Muscle of leg (tissue), 3 donors: ENCODE measurements at regions not wholly inside any gene's neighbourhood (a gene's known extent, or its start where the extent isn't known, plus 50 kb on each side); places are given as distances from the start of the nearest gene placed in this dataset.

Source experiments
- DNase-seq: peaks from one replicate; pipeline ENCODE4 v3.0.0; 2013
- H3K27ac ChIP-seq: one replicate; pipeline ENCODE4 v1.5.1; 2013; ENCODE audit warnings: mild to moderate bottlenecking, low read length, control low read depth
- H3K27me3 ChIP-seq: one replicate; pipeline ENCODE4 v1.6.1; 2013; ENCODE audit warnings: low read length; ENCODE audit not compliant: control insufficient read depth, insufficient read depth
- H3K36me3 ChIP-seq: one replicate; pipeline ENCODE4 v1.6.1; 2013; ENCODE audit warnings: low read length; ENCODE audit not compliant: control insufficient read depth, insufficient read depth
- H3K4me1 ChIP-seq: one replicate; pipeline ENCODE4 v1.6.1; 2013; ENCODE audit warnings: low read length; ENCODE audit not compliant: control insufficient read depth, insufficient read depth
- H3K4me3 ChIP-seq: one replicate; pipeline ENCODE4 v1.5.1; 2013; ENCODE audit warnings: low read length, control low read depth
- H3K9me3 ChIP-seq: replicated peaks from 2 replicates; pipeline ENCODE4 v1.6.1; 2013; ENCODE audit warnings: low read depth, low read length; ENCODE audit not compliant: control insufficient read depth
- WGBS: methylation state at CpG from one replicate; pipeline ENCODE4 v1.1.5; 2013; ENCODE audit warnings: missing lambda C conversion rate; ENCODE audit not compliant: insufficient coverage; 5-methylcytosine and 5-hydroxymethylcytosine counted together

DNA sequence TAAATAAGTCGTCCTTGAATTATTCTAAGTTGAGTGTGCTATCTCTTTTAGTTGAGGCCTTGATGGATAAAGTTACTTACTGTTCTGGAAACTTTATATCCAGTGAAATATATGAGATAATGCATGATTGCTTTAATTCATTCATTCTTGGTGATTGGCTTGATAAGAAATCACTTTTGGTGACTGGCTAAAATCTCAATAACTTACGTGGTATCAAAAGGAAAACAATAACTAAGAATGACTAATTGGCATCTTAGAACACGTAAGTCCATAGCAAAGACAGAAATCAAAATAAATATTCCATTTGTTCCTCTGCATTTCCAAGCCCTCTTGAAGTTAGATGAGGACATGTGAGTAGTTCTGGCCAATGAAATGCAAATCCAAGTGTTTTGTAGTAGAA is 251.6 kb downstream of the NUP35 start:
- no CpG with 5 or more reads among the region's 3 CpGs for WGBS
- H3K4me1 ChIP-seq: no peaks in the 10 kb centered on the region
- no peaks in the 10 kb centered on the region for H3K9me3 ChIP-seq
- H3K36me3 ChIP-seq: no peaks in the 10 kb centered on the region
- no peak overlapping the region for H3K27ac ChIP-seq
- H3K4me3 ChIP-seq: no peak overlapping the region
- DNase-seq: no peak
- H3K27me3 ChIP-seq: no peaks in the 10 kb centered on the region

DNA sequence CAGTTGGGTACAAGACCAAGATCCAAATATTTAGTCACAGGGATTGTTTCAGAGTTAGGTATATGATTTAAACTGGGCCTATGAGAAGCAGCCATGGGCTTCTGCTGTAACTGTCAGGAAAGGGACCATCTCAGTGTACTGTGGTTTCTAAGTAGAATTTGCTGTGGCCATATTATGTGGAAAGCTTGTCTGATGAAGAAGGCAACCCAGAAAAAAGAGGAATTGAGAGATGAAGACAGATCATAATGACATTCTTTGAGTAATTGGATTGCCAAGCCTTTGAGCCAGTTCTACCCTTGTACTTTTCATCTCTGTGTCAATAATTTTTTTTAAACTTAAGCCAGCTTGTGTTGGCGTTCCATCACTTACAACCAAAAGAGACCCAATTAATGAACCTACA is 259.6 kb downstream of the NUP35 start:
- H3K4me3 ChIP-seq: no peak overlapping the region
- no CpG with 5 or more reads among the region's 1 CpG for WGBS

DNA sequence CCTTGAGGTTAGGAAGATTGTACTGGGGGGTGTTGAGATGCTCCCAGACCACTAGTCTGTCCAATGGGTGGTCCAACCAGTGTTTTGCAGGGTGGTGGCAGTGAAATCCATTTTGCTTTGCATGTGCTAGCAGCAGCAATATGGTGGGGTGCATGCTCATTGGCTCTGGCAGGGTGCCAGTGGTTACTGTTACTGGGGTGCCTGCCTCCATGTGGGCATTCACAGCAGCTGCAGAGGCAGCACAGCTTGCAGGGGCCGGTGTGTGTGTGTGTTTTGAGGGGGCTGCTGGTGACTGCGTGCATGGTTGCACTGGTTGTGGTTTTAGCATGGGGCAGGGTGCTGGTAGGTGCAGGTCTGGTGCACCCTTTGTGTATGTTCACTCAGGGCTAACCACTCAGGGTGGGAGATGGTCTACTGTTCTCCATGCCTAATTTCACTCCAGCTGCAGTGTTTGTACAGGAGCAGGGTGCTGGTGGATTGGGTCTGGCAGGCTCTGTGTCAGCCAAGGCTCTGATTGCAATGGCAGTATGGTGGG is 265.4 kb downstream of the NUP35 start:
- 90% methylated on average over 2 of the region's 2 CpGs for WGBS
- peaks cover 4% of the 10 kb centered on the region for H3K9me3 ChIP-seq
- no peaks in the 10 kb centered on the region for H3K27me3 ChIP-seq

More for the DNA sequence above, 259.6 kb downstream of the NUP35 start:
- peaks cover 2% of the 10 kb centered on the region for H3K9me3 ChIP-seq
- DNase-seq: no peak
- no peaks in the 10 kb centered on the region for H3K36me3 ChIP-seq
- H3K4me1 ChIP-seq: no peaks in the 10 kb centered on the region
- no peak overlapping the region for H3K27ac ChIP-seq
- no peaks in the 10 kb centered on the region for H3K27me3 ChIP-seq

DNA sequence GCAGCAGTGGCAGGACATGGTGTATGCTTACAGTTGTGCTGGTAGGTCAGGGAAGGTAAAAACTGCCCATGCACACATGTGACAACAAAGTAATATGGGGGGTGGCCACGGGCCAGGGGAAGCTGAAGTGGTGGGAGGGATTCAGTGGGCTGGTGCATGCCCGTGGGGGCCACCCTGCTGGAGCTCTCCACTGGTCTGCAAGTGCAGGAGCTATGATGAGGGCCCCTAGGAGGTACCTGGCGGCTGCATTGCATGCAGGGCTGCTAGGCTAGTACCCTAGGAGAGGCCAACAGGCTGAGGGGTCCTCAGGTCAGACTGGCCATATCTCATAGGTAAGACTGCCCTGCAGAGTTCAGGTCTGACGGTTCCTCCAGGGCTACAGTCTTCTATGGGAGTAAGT is 265.9 kb downstream of the NUP35 start:
- Histone ChIP-seq H3K9me3 (peaks cover 4% of the 10 kb centered on the region), H3K27me3 (no peaks in the 10 kb centered on the region), H3K36me3 (no peaks in the 10 kb centered on the region), H3K27ac (no peak overlapping the region), H3K4me3 (no peak overlapping the region), H3K4me1 (no peaks in the 10 kb centered on the region)
- no peak for DNase-seq
- WGBS: 88% methylated on average over 3 of the region's 4 CpGs

More for the DNA sequence above, 265.4 kb downstream of the NUP35 start:
- Histone ChIP-seq H3K27ac (no peak overlapping the region), H3K36me3 (no peaks in the 10 kb centered on the region), H3K4me3 (no peak overlapping the region), H3K4me1 (no peaks in the 10 kb centered on the region)
- no peak for DNase-seq

DNA sequence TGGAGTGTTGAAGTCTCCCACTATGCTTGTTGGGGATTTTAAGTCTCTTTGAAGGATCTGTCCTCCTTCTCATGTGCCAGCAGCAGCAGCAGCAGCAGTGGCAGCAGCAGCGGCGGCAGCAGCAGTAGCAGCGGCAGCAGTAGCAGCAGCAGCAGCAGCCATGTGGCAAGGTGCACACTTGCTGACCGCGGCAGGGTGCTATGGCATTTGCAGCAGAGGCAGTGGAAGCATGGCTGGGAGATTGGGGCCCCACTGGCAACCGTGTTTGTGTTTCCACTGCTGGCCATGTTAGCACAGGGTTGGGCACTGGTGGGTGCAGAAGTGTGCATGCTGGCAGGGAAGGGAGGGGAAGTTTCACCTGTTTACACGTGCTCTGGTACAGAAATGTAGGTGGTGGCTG is 280.1 kb downstream of the NUP35 start:
- no peaks in the 10 kb centered on the region for H3K4me1 ChIP-seq

DNA sequence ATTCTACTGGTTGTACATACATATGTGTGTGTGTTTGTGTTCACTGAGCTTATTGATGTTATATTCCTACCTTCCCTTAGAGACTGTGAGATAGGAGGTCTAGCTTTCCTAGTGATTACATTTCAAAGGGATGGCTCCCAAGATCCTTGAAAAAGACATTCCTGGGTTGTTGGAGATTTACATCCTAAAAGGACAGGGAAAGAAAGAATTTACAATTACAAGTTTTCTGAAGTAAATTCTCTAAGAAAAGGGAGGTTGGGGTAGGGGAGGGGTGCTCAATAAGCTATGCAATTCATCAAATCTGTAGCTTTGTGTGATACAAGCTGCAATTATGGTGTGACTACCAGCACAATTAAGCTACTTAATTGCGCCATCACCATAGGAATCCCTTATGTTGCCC is 284.3 kb downstream of the NUP35 start:
- Histone ChIP-seq H3K27me3 (no peaks in the 10 kb centered on the region), H3K27ac (no peak overlapping the region)

More for the DNA sequence above, 280.1 kb downstream of the NUP35 start:
- Histone ChIP-seq H3K4me3 (no peak overlapping the region), H3K36me3 (no peaks in the 10 kb centered on the region), H3K27ac (no peak overlapping the region), H3K27me3 (no peaks in the 10 kb centered on the region), H3K9me3 (peaks cover 2% of the 10 kb centered on the region)
- DNase-seq: no peak
- 95% methylated on average over 7 of the region's 7 CpGs for WGBS

DNA sequence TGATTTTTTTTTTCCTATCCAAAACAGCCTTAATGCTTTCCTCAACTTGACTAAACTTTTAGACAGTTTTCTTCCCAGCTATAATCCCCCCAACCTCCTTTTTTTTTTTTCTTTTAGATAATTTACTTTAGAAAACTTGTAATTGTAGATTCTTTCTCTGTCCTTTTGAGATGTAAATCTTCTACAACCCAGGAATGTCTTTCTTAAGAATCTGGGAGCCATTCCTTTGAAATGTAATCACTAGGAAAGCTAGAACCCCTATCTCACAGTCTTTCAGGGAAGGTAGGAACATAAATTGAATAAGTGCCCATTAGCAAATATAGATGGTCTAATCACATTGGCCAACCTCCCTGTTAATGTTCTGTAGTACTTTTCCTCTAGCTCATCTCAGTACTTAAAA is 285.4 kb downstream of the NUP35 start:
- H3K27ac ChIP-seq: no peak overlapping the region
- no peaks in the 10 kb centered on the region for H3K27me3 ChIP-seq
- H3K9me3 ChIP-seq: no peaks in the 10 kb centered on the region
- H3K4me1 ChIP-seq: no peaks in the 10 kb centered on the region
- H3K4me3 ChIP-seq: no peak overlapping the region
- no peak for DNase-seq
- no peaks in the 10 kb centered on the region for H3K36me3 ChIP-seq

More for the DNA sequence above, 284.3 kb downstream of the NUP35 start:
- Histone ChIP-seq H3K36me3 (no peaks in the 10 kb centered on the region), H3K4me3 (no peak overlapping the region), H3K4me1 (no peaks in the 10 kb centered on the region), H3K9me3 (peaks cover 2% of the 10 kb centered on the region)
- DNase-seq: no peak
- no CpG with 5 or more reads among the region's 1 CpG for WGBS

DNA sequence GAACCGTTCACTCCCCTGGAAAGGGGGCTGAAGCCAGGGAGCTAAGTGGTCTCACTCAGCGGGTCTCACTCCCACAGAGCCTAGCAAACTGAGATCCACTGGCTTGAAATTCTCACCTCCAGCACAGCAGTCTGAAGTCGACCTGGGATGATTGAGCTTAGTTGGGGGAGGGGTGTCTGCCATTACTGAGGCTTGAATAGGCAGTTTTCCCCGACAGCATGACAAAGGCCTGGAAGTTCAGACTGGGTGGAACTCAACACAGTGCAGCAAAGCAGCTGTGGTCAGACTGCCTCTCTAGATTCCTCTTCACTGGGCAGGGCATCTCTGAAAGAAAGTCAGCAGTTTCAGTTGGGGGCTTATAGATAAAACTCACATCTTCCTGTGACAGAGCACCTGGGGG is 292.5 kb downstream of the NUP35 start:
- WGBS: 81% methylated on average over 3 of the region's 4 CpGs
- no peaks in the 10 kb centered on the region for H3K4me1 ChIP-seq
- DNase-seq: no peak
- H3K27ac ChIP-seq: no peak overlapping the region
- no peak overlapping the region for H3K4me3 ChIP-seq
- no peaks in the 10 kb centered on the region for H3K9me3 ChIP-seq
- no peaks in the 10 kb centered on the region for H3K36me3 ChIP-seq
- H3K27me3 ChIP-seq: no peaks in the 10 kb centered on the region

DNA sequence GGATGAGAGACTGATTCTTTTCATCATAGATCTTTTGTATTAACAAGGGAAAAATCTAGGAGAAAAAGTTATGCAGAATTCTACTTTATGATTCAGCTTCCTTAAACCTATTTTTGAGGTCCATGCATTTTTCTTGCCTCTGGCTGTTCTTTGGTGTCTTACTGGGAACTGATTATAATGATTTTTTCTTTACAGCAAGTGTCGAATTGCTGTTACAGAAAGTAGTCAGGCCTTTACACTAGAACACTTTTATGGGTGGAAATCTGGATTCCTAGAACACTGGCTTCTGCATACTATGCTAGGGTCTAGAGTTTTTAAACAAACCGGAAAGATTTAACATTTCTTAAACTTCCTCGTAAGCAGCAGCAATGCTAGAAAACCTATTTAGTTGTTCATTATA is 302.6 kb downstream of the NUP35 start:
- no peaks in the 10 kb centered on the region for H3K27me3 ChIP-seq
- H3K36me3 ChIP-seq: no peaks in the 10 kb centered on the region
- WGBS: no CpG with 5 or more reads among the region's 3 CpGs
- H3K4me1 ChIP-seq: no peaks in the 10 kb centered on the region
- no peaks in the 10 kb centered on the region for H3K9me3 ChIP-seq
- H3K27ac ChIP-seq: no peak overlapping the region
- no peak overlapping the region for H3K4me3 ChIP-seq
- no peak for DNase-seq

DNA sequence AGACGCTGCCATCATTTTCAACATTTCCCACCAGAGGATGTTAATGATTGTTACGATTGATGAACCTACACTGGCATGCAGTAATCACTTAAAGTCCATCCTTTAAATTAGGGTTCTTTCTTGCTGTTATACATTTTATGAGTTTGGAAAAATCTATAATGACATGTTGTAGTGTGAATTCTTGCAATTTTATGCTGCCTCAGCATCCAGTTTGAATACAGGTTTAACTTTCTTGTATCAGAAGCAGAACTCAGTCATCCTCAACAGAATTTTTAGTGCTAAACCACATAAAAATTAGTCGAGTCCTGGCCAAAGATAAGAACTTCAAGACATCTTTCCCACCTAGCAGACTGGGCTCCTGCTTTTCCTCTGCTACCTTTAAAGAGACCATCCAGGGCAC is 303.3 kb downstream of the NUP35 start:
- H3K27me3 ChIP-seq: no peaks in the 10 kb centered on the region
- DNase-seq: no peak
- H3K4me3 ChIP-seq: no peak overlapping the region
- no peak overlapping the region for H3K27ac ChIP-seq
- H3K4me1 ChIP-seq: no peaks in the 10 kb centered on the region
- WGBS: 67% methylated on average over 1 of the region's 3 CpGs
- H3K9me3 ChIP-seq: no peaks in the 10 kb centered on the region
- H3K36me3 ChIP-seq: no peaks in the 10 kb centered on the region

DNA sequence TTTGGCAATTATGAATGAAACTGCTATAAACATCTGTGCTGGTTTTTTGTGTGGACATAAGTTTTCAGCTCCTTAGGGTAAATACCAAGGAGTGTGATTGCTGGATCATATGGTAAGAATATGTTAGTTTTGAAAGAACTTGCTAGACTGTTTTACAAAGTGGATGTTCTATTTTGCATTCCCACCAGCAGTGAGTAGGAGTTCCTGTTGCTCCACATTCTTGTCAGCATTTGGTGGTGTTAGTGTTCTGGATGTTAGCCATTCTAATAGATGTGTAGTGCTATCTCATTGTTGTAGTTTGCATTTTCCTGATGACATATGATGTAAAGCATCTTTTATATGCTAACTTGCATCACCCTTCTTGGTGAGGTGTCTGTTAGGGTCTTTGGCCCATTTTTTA is 304.6 kb downstream of the NUP35 start:
- H3K27me3 ChIP-seq: no peaks in the 10 kb centered on the region
- no peaks in the 10 kb centered on the region for H3K4me1 ChIP-seq
- no peaks in the 10 kb centered on the region for H3K36me3 ChIP-seq
- no peak for DNase-seq
- no peaks in the 10 kb centered on the region for H3K9me3 ChIP-seq
- no peak overlapping the region for H3K4me3 ChIP-seq
- H3K27ac ChIP-seq: no peak overlapping the region
